SJCRH30 (cell line): ENCODE measurements at regions not wholly inside any gene's neighbourhood (a gene's known extent, or its start where the extent isn't known, plus 50 kb on each side); places are given as distances from the start of the nearest gene placed in this dataset.
"Not testable (repeated sequence)": the region's sequence is repeated elsewhere in the genome, so short reads cannot be mapped to it uniquely, and the experiment has no call there.

Source experiments
- DNase-seq, 2 experiments: peaks; one replicate each; pipeline ENCODE4 v3.0.0-alpha.2; 2015 to 2020
- H3K27ac ChIP-seq: fragments of 250-450 bp; sonication (Bioruptor Pico); 2 replicates; pipeline ENCODE4 v1.5.1; 2020; ENCODE audit warnings: mild to moderate bottlenecking, moderate library complexity
- H3K27me3 ChIP-seq: fragments of 250-450 bp; sonication (Bioruptor Pico); 2 replicates; pipeline ENCODE4 v1.5.1; 2020; ENCODE audit warnings: mild to moderate bottlenecking, moderate library complexity
- H3K36me3 ChIP-seq: fragments of 250-450 bp; sonication (Bioruptor Pico); 2 replicates; pipeline ENCODE4 v1.5.1; 2020; ENCODE audit warnings: mild to moderate bottlenecking, moderate library complexity
- H3K4me1 ChIP-seq: fragments of 250-450 bp; sonication (Bioruptor Pico); 2 replicates; pipeline ENCODE4 v1.5.1; 2020; ENCODE audit warnings: mild to moderate bottlenecking, moderate library complexity
- H3K4me3 ChIP-seq: fragments of 250-450 bp; sonication (Bioruptor Pico); 2 replicates; pipeline ENCODE4 v1.5.1; 2020; ENCODE audit warnings: mild to moderate bottlenecking, moderate library complexity
- H3K9me3 ChIP-seq: fragments of 250-450 bp; sonication (Bioruptor Pico); replicated peaks from 2 replicates; pipeline ENCODE4 v1.5.1; 2020; ENCODE audit warnings: mild to moderate bottlenecking, moderate library complexity

- Histone ChIP-seq H3K27ac (no peak overlapping the region), H3K9me3 (no peaks in the 10 kb centered on the region)
These were observed 68.3 kb downstream of the DYRK2 start for GRCh38 chr12:67716817-67717216.

GRCh38 chr12:67719303-67719702, 70.8 kb downstream of the DYRK2 start:
- not testable (repeated sequence) for H3K36me3 ChIP-seq, H3K27me3 ChIP-seq, H3K4me3 ChIP-seq, H3K9me3 ChIP-seq, H3K27ac ChIP-seq, DNase-seq
- peaks cover 20% of the 10 kb centered on the region for H3K4me1 ChIP-seq

More at GRCh38 chr12:67716817-67717216, 68.3 kb downstream of the DYRK2 start:
- no peak for DNase-seq
- Histone ChIP-seq H3K4me1 (peaks cover 20% of the 10 kb centered on the region), H3K4me3 (no peak overlapping the region), H3K27me3 (no peaks in the 10 kb centered on the region), H3K36me3 (no peaks in the 10 kb centered on the region)

- no peaks in the 10 kb centered on the region for H3K36me3 ChIP-seq
- peak; percentile 82 to 92 for DNase-seq
- no peak overlapping the region for H3K4me3 ChIP-seq
- no peaks in the 10 kb centered on the region; the same call in 1 of the 2 replicates for H3K9me3 ChIP-seq
- H3K27me3 ChIP-seq: no peaks in the 10 kb centered on the region
- H3K4me1 ChIP-seq: peaks cover 20% of the 10 kb centered on the region
- no peak overlapping the region; the same call in 1 of the 2 replicates for H3K27ac ChIP-seq
These were observed 71.9 kb downstream of the DYRK2 start for GRCh38 chr12:67720351-67720856.

GRCh38 chr12:67721248-67721647, 72.7 kb downstream of the DYRK2 start:
- Histone ChIP-seq H3K27ac (no peak overlapping the region), H3K27me3 (no peaks in the 10 kb centered on the region), H3K4me1 (peaks cover 19% of the 10 kb centered on the region), H3K36me3 (no peaks in the 10 kb centered on the region), H3K9me3 (no peaks in the 10 kb centered on the region; the same call in 1 of the 2 replicates), H3K4me3 (no peak overlapping the region)
- DNase-seq: no peak

GRCh38 chr12:67722296-67722695, 73.8 kb downstream of the DYRK2 start:
- H3K27ac ChIP-seq: no peak overlapping the region
- no peaks in the 10 kb centered on the region; the same call in 1 of the 2 replicates for H3K9me3 ChIP-seq
- H3K4me1 ChIP-seq: peaks cover 18% of the 10 kb centered on the region
- H3K4me3 ChIP-seq: no peak overlapping the region
- DNase-seq: no peak
- H3K27me3 ChIP-seq: no peaks in the 10 kb centered on the region
- H3K36me3 ChIP-seq: no peaks in the 10 kb centered on the region

GRCh38 chr12:67726868-67727267, 78.3 kb downstream of the DYRK2 start:
- Histone ChIP-seq H3K27ac (no peak overlapping the region), H3K27me3 (no peaks in the 10 kb centered on the region), H3K4me1 (peaks cover 17% of the 10 kb centered on the region), H3K4me3 (no peak overlapping the region), H3K36me3 (no peaks in the 10 kb centered on the region), H3K9me3 (no peaks in the 10 kb centered on the region; the same call in 1 of the 2 replicates)
- DNase-seq: no peak

GRCh38 chr12:67727702-67728666, 79.4 kb downstream of the DYRK2 start:
- Histone ChIP-seq H3K27me3 (no peaks in the 10 kb centered on the region), H3K4me1 (peaks cover 27% of the 10 kb centered on the region), H3K9me3 (no peaks in the 10 kb centered on the region; the same call in 1 of the 2 replicates), H3K27ac (peak overlapping the region; percentile 10; the same call in 1 of the 2 replicates), H3K36me3 (no peaks in the 10 kb centered on the region), H3K4me3 (no peak overlapping the region)
- DNase-seq: peak in 1 of 2 experiments; percentile 41

- Histone ChIP-seq H3K27ac (peak overlapping the region; percentile 83), H3K4me1 (peaks cover 32% of the 10 kb centered on the region), H3K9me3 (no peaks in the 10 kb centered on the region), H3K36me3 (no peaks in the 10 kb centered on the region), H3K4me3 (no peak overlapping the region), H3K27me3 (no peaks in the 10 kb centered on the region)
- peak; percentile 85 to 93 for DNase-seq
These were observed 84.3 kb downstream of the DYRK2 start for GRCh38 chr12:67732857-67733256.

GRCh38 chr12:67735868-67736267, 87.3 kb downstream of the DYRK2 start:
- Histone ChIP-seq H3K27ac (no peak overlapping the region), H3K36me3 (no peaks in the 10 kb centered on the region), H3K9me3 (no peaks in the 10 kb centered on the region), H3K27me3 (no peaks in the 10 kb centered on the region), H3K4me1 (peaks cover 25% of the 10 kb centered on the region), H3K4me3 (no peak overlapping the region)
- DNase-seq: no peak

GRCh38 chr12:67740711-67741110, 92.2 kb downstream of the DYRK2 start:
- Histone ChIP-seq H3K4me3 (no peak overlapping the region), H3K9me3 (no peaks in the 10 kb centered on the region; the same call in 1 of the 2 replicates), H3K4me1 (peaks cover 6% of the 10 kb centered on the region; the same call in 1 of the 2 replicates), H3K27me3 (no peaks in the 10 kb centered on the region), H3K27ac (no peak overlapping the region), H3K36me3 (no peaks in the 10 kb centered on the region)
- DNase-seq: no peak

- Histone ChIP-seq H3K36me3 (no peaks in the 10 kb centered on the region), H3K27me3 (no peaks in the 10 kb centered on the region), H3K9me3 (no peaks in the 10 kb centered on the region; the same call in 1 of the 2 replicates), H3K4me3 (no peak overlapping the region), H3K27ac (no peak overlapping the region), H3K4me1 (peaks cover 6% of the 10 kb centered on the region; the same call in 1 of the 2 replicates)
- DNase-seq: no peak
These were observed 92.7 kb downstream of the DYRK2 start for GRCh38 chr12:67741270-67741669.

- Histone ChIP-seq H3K36me3 (no peaks in the 10 kb centered on the region), H3K4me1 (peaks cover 6% of the 10 kb centered on the region), H3K27me3 (no peaks in the 10 kb centered on the region), H3K4me3 (no peak overlapping the region), H3K27ac (no peak overlapping the region), H3K9me3 (no peaks in the 10 kb centered on the region; the same call in 1 of the 2 replicates)
- DNase-seq: no peak
These were observed 93.9 kb downstream of the DYRK2 start for GRCh38 chr12:67742461-67742860.

GRCh38 chr12:67747869-67748742, 99.6 kb downstream of the DYRK2 start:
- peak overlapping the region; percentile 46 for H3K27ac ChIP-seq

GRCh38 chr12:67748743-67749040, 100.1 kb downstream of the DYRK2 start:
- Histone ChIP-seq H3K4me3 (no peak overlapping the region), H3K27me3 (no peaks in the 10 kb centered on the region), H3K36me3 (no peaks in the 10 kb centered on the region), H3K4me1 (peaks cover 14% of the 10 kb centered on the region), H3K9me3 (0 out of 2 replicates have a peak, but pooled peaks cover 2% of the 10 kb centered on the region), H3K27ac (peak overlapping the region; percentile 46)
- no peak for DNase-seq

More at GRCh38 chr12:67747869-67748742, 99.6 kb downstream of the DYRK2 start:
- peak; percentile 43 to 60 for DNase-seq
- Histone ChIP-seq H3K36me3 (no peaks in the 10 kb centered on the region), H3K27me3 (no peaks in the 10 kb centered on the region), H3K4me3 (no peak overlapping the region), H3K9me3 (0 out of 2 replicates have a peak, but pooled peaks cover 2% of the 10 kb centered on the region), H3K4me1 (peaks cover 14% of the 10 kb centered on the region)
